ENCODE measurements at regions not wholly inside any gene's neighbourhood (a gene's known extent, or its start where the extent isn't known, plus 50 kb on each side); places are given as distances from the start of the nearest gene placed in this dataset.

- Histone ChIP-seq H3K36me3 (no peaks in the 10 kb centered on the region), H3K4me3 (no peak overlapping the region), H3K9me3 (no peaks in the 10 kb centered on the region), H3K27me3 (no peaks in the 10 kb centered on the region), H3K27ac (no peak overlapping the region), H3K4me1 (no peaks in the 10 kb centered on the region)
- DNase-seq, result no peak
- no peak for ATAC-seq
- TF ChIP-seq CTCF (IDR thresholded peaks at IDR 0.05), result no peak
- intact Hi-C loops (cut with DNase I), result no loop called here
Measured at GRCh38 chr3:78459796-78460195, 1308.0 kb downstream of the ROBO1 start.

DNA sequence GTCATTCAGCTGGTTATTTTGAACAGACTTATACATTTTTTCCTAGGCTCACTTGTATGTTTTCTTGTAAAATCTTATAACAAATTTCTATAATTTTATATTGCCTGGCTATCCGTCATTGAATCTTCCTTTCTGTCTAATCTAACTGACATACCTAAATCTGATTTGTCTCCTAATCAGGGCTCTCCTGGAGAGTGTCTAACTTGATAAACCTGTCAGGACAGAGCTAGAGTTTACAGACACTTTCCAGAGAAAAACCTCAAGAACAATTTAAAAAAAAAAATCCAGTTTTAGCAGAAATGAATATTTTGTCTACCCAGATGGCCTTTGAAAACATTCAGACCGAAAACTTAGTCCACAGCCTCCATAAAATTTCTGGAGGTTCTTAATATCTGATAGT lies 1305.8 kb downstream of the ROBO1 start:
- no peaks in the 10 kb centered on the region for H3K9me3 ChIP-seq
- no peaks in the 10 kb centered on the region for H3K4me1 ChIP-seq
- no peak overlapping the region for H3K4me3 ChIP-seq
- no peak overlapping the region for H3K27ac ChIP-seq
- TF ChIP-seq CTCF (IDR thresholded peaks at IDR 0.05), result no peak
- ATAC-seq (no peak), DNase-seq (no peak)
- intact Hi-C loops (cut with DNase I), result no loop called here
- no peaks in the 10 kb centered on the region for H3K27me3 ChIP-seq
- H3K36me3 ChIP-seq, result no peaks in the 10 kb centered on the region

- no peak for DNase-seq
- H3K27me3 ChIP-seq, result no peaks in the 10 kb centered on the region
- no peaks in the 10 kb centered on the region for H3K4me1 ChIP-seq
- H3K36me3 ChIP-seq, result no peaks in the 10 kb centered on the region
- TF ChIP-seq CTCF (IDR thresholded peaks at IDR 0.05), result no peak
- H3K27ac ChIP-seq, result no peak overlapping the region
- ATAC-seq, result no peak
- intact Hi-C loops (cut with DNase I), result no loop called here
- peaks cover 3% of the 10 kb centered on the region for H3K9me3 ChIP-seq
- no peak overlapping the region for H3K4me3 ChIP-seq
Measured at GRCh38 chr3:78476076-78476475, 1291.7 kb downstream of the ROBO1 start.

DNA sequence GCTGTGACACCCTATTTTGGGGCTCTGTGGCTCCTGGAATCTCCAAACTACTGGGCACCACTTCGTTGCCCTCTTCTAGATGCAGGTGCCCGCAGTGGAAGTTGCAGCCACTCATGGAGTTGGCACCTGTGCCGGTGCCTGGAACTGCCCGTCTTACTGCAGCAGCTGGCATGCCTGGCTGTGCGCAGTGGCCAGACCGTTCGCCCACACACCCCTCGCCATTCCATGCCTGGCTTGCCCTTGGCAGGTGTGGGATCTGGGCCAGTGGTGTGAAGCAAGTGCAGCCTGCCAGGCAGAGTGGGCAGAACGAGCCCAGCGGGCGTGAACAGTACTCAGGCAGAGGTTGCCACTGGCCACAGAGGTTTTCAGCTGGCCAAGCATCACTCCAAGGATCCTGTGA lies 1286.7 kb downstream of the ROBO1 start:
- Histone ChIP-seq H3K27me3 (no peaks in the 10 kb centered on the region), H3K4me3 (no peak overlapping the region), H3K27ac (no peak overlapping the region), H3K36me3 (no peaks in the 10 kb centered on the region), H3K9me3 (no peaks in the 10 kb centered on the region), H3K4me1 (no peaks in the 10 kb centered on the region)
- ATAC-seq (no peak), DNase-seq (no peak)
- intact Hi-C loops (cut with DNase I), result no loop called here
- no peak for TF ChIP-seq CTCF (IDR thresholded peaks at IDR 0.05)

DNA sequence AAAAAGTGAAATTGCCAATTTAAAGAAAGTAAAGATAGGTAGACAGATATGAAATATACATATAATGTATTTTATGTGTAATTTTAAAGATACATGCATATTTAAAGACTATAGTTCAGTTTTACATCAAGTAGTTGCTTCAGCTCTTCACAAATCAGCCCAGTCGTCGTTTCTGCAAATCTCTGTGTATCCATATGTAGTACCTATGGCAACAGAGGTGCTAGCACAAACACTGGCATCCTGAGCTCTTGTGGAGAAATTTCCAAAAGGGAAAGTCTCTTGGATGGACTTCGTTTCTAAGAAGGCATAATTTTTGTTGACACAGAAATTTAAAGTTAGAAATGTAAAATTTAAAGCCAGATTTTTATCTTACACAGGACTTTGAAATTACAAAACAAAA lies 1284.7 kb downstream of the ROBO1 start:
- no peak overlapping the region for H3K27ac ChIP-seq
- H3K27me3 ChIP-seq, result no peaks in the 10 kb centered on the region
- no peaks in the 10 kb centered on the region for H3K36me3 ChIP-seq
- DNase-seq (no peak), ATAC-seq (no peak)
- no peak for TF ChIP-seq CTCF (IDR thresholded peaks at IDR 0.05)
- H3K4me1 ChIP-seq, result no peaks in the 10 kb centered on the region
- H3K4me3 ChIP-seq, result no peak overlapping the region
- no peaks in the 10 kb centered on the region for H3K9me3 ChIP-seq
- intact Hi-C loops (cut with DNase I), result no loop called here

DNA sequence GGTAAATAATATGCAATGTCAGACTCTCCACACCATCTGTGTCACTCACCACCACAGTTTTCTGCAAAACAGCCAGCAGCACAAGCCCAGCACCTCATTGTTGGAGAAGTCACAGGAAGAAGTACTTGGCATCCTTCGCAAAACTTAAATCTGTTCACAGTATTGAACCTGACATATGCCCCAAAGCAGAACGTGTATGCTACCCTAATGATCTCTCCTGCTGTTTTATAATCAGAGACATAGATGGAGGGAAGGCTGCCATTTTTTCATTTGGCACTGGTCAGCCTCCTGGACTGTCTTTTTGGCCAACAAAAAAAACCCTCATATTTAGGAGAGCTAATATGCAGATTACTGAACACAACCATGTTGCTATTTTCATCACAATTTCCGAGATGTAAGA lies 1272.9 kb downstream of the ROBO1 start:
- no peak overlapping the region for H3K27ac ChIP-seq
- no peaks in the 10 kb centered on the region for H3K36me3 ChIP-seq
- H3K4me3 ChIP-seq, result no peak overlapping the region
- no peak for TF ChIP-seq CTCF (IDR thresholded peaks at IDR 0.05)
- no peaks in the 10 kb centered on the region for H3K9me3 ChIP-seq
- intact Hi-C loops (cut with DNase I), result no loop called here
- H3K4me1 ChIP-seq, result peaks cover 13% of the 10 kb centered on the region
- H3K27me3 ChIP-seq, result no peaks in the 10 kb centered on the region
- no peak for DNase-seq
- no peak for ATAC-seq

Data from upper lobe of right lung (tissue), 1 donor.